GM10266 (cell line): ENCODE measurements at regions not wholly inside any gene's neighbourhood (a gene's known extent, or its start where the extent isn't known, plus 50 kb on each side); places are given as distances from the start of the nearest gene placed in this dataset.

Experiments
- DNase-seq: peaks from one replicate; pipeline ENCODE4 v3.0.0; 2012; ENCODE audit errors: extremely low spot score
- CTCF ChIP-seq: IDR thresholded peaks from 2 replicates; pipeline ENCODE4 v1.5.1; 2012; ENCODE audit warnings: mild to moderate bottlenecking, low read depth; ENCODE audit not compliant: control insufficient read depth, insufficient read depth; ENCODE audit errors: missing control alignments

GRCh38 chr6:167768471-167769215, 58.1 kb upstream of the AFDN start:
- DNase-seq: no peak
- TF ChIP-seq CTCF: no peak

- no peak for DNase-seq
- no peak for TF ChIP-seq CTCF
Observed at GRCh38 chr6:167769408-167770190, 57.1 kb upstream of the AFDN start.

GRCh38 chr6:167770291-167770955, 56.3 kb upstream of the AFDN start:
- no peak for TF ChIP-seq CTCF
- DNase-seq: no peak

- no peak for DNase-seq
- no peak for TF ChIP-seq CTCF
Observed at GRCh38 chr6:167774881-167775280, 51.8 kb upstream of the AFDN start.

- TF ChIP-seq CTCF: no peak
- DNase-seq: no peak
Observed at GRCh38 chr6:167776906-167777627, 49.6 kb upstream of the AFDN start.
